ENCODE measurements at regions not wholly inside any gene's neighbourhood (a gene's known extent, or its start where the extent isn't known, plus 50 kb on each side); places are given as distances from the start of the nearest gene placed in this dataset.

GRCh38 chr3:20288050-20288449 lies 102.0 kb upstream of the SGO1 start:
- TF ChIP-seq PATZ1 (CRISPR knock-in tag; IDR thresholded peaks at IDR 0.05; ENCODE audit: borderline replicate concordance) = no peak
- TF ChIP-seq ZNF8 (CRISPR knock-in tag; IDR thresholded peaks at IDR 0.05) = no peak

All from SK-N-SH treated with all-trans-retinoic acid at 6 μM for 48 hours (cell line).